ENCODE measurements at regions not wholly inside any gene's neighbourhood (a gene's known extent, or its start where the extent isn't known, plus 50 kb on each side); places are given as distances from the start of the nearest gene placed in this dataset.

DNA sequence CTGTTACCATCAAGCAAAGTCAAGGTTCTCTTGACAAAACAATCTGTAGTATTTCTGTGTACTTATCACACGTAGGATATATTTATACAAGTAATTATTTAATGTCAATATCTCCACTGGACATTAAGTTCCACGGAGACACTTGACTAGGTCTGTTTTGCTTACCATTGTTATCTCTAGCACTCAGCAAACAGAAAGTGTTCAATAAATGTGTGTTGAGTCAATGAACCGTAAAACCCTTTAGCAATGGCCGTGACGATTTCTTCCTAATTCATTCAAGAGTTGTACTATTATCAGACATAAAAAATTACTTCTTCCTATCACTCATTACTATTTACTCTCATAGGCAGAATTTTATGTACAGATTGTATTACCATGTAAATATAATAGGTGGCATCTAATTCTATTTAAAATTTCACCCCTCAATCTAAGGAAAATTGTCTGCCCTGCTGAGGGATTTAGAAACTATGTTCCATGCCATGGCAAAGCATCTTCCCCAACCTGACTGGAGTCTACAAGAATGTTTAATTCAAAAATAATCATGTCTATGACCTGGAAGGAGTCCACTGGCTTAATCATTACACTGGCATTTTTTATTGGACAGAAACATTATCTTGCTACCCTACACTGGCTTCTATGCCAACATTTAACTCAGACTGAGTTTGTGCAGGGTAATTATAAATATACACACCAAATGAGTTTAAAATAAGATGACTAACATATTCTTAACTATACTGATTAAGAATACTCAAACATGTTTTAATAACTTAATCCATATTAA is 301.9 kb downstream of the ZEB2 start:
- no peak for DNase-seq (ENCODE audit: low read depth in 4 of 4, low spot score in 1 of 4)

DNA sequence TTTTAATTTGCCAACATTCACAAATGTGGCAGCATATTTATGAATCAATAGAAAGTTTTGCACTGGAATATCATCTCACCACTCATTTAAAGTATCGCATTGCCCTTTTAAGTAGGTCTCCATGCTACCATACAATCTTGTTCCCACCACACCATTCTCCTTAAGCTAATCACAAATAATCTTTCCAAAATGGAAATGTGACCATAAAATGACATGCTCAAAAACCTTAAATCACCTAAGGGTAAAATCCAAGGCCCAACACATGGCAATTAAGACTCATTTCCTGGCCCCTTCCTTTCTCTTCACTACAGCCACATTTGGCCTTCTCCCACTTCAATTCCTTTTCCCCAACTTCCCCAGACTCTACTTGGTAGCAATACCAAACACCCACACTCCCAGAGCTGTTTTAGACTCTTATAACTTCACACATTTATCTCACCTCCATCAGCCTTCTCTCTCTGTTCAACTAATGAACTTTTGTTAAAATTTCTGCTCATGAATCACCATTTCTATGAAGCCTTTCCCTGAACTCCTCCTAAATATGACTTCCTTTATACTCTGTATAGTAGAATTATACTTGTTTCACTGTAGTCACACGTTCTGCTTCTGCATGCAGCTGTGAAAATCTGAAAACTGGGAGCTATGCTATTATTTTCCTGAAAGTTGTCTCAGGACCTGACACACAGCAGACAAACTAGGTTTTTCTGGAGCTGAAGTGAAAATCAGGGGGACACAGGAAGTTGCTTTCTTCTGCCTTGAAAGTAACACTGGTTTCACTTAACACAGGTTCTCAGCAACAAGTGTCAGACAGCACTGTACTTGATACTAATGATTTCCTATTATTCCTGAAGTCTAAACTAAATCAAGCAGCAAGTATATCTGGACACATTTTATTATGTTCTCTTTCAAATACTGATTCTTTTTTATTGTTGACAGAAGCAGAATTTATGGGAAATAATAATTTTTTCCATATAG is 303.9 kb downstream of the ZEB2 start:
- no peak for DNase-seq (ENCODE audit: low read depth in 4 of 4, low spot score in 1 of 4)

DNA sequence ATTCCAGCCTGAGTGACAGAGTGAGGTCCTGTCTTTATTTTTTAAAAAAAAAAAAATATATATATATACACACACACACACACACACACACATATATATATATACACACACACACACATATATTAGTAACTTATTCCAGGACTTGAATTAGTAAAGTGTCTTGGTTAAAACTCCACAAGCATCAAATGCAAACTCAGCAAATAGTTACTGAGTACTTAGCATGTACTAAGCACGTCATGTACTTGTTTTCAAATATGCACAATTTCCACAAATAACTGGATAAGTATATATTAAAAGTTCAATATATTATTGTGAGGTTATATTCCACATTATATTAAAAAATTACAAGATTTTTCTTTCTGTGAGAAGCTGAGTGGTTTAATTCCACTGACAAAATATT is 304.7 kb downstream of the ZEB2 start:
- no peak for DNase-seq (ENCODE audit: low read depth in 4 of 4, low spot score in 1 of 4)

DNA sequence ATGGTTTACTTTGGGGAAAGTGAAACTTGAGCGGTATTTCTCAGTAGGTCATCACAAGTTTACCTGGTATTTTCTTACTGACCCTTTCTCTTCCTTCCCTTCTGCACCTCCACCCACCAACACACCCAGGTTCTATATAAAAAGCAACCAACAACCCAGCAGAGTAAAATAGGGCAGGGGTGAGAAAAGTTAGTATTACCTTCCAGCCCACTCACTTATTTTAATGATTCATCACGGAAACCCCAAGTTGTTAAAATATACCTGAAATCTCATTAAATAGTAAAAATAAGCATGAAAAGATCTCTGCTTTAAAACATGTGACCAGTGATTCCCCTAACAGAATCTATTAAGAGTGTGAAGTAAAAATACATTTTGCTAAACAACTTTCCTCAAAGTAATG is 306.1 kb downstream of the ZEB2 start:
- DNase-seq (ENCODE audit: low read depth in 4 of 4, low spot score in 1 of 4) = no peak

DNA sequence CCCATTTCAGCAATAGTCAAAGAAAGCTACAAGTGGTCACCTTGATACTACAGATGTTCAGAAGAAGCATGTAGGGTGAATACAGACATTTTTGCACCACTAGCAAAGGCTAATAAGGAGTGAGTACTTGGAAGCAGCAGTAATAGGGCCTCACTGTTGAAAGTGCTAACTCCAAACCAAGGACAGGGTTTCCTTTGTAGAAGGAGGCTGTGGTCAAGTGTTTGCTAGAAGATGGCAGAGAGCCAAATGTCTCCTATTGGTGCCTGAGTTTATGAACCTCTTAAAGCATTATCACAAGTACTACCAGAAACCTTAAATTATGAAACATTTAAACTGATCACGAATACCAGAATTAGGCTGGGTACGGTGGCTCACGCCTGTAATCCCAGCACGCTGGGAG is 308.1 kb downstream of the ZEB2 start:
- no peak for DNase-seq (ENCODE audit: low read depth in 4 of 4, low spot score in 1 of 4)

DNA sequence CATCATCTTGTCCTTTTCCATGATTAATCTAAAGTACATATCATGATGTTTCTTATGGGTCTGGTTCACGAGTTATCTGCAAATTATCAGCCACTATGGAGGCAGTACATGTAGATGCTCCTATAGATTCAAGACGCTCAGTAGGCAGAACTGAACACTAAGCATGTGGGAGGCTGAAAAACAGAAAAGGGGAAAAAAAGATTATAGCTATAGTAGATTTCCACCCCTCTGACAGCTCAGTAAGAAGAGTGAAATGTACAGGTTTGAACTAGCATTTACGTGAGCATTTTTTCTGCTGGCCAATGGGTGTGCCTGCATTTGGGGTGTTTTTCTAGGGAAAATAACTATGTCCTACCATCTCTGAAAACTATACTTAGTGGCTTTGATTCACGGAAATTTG is 308.9 kb downstream of the ZEB2 start:
- no peak for DNase-seq (ENCODE audit: low read depth in 4 of 4, low spot score in 1 of 4)

DNA sequence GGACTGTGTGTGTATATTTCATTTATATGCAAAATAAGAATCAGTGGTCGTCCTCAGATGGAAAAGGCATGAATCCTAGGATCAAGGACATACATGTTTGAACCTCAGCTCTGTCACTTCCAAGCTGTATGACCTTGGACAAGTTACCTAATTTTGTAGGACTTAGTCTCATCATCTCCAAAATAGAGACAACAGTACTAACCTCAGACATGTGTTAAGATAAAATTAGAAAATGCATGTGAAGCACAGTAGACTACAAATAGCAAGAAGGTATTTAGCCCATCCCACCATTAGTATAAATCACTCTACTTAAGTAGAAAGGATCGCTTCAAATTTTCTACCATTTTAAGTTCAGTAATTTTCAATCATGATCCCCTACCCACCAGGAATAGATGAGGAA is 309.8 kb downstream of the ZEB2 start:
- DNase-seq (ENCODE audit: low read depth in 4 of 4, low spot score in 1 of 4) = no peak

DNA sequence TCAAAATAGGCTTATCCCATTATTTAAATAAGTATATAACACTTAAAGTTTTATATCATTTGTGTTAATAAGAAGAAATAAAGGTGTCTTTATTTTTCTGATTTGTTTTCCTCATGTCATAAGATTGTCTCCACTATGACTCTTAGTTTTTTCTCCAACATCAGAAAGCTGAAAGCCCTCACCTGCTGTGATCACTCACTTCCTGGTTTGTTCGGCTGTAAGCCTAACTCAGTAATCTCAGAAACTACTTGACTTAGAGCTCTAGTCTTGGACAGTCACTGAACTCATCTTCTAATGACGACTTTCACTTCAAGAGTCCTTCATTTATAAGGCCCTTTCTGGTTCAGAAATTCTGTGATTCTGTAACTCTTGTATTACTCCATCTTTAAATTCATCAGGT is 311.0 kb downstream of the ZEB2 start:
- no peak for DNase-seq (ENCODE audit: low read depth in 4 of 4, low spot score in 1 of 4)

DNA sequence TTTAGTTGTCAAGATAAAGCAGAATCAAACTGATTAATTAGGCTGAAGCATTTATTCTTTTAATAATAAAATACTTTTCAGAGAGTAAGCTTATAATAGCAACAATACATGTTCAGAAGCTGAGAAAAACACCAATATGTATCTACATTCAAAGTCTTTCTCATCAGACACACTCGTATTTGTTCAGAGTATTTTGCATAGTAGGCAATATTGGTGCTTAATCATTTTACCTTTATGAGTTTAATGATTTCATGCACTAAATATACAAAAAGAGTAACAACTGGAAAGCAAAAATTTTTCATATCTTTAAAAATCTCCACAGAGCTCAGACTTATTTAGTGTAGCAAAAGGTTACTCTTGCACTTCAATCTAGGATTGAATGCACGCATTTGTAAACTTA is 313.9 kb downstream of the ZEB2 start:
- no peak for DNase-seq (ENCODE audit: low read depth in 4 of 4, low spot score in 1 of 4)

DNA sequence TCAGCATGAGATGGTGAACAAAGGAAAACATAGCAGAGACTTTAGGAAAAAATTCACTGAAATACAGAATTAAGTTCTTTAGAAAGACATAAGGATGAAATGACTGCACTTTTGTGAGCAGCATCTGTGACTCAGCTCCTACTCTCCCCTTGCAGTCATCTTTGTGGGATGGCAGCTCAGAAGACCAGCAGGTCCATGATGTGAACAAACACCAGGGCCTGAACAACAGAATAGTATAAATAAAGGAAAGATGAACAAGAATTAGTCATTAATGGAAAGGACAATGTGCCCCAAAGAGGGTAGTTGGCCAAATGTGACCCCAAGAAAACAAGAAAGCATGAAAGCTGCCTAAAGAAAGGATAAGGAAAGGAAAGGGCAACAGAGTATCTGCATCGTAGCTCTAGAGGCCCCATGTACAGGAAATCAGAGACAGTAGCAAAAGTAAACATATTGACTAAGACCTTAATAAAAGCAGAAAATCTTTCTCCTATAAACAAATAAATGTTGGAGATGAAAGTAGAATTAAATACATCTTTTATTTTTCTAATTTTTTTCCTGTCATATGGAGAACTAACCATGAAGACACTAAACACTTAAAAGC is 318.0 kb downstream of the ZEB2 start:
- no peak for DNase-seq (ENCODE audit: low read depth in 4 of 4, low spot score in 1 of 4)

DNA sequence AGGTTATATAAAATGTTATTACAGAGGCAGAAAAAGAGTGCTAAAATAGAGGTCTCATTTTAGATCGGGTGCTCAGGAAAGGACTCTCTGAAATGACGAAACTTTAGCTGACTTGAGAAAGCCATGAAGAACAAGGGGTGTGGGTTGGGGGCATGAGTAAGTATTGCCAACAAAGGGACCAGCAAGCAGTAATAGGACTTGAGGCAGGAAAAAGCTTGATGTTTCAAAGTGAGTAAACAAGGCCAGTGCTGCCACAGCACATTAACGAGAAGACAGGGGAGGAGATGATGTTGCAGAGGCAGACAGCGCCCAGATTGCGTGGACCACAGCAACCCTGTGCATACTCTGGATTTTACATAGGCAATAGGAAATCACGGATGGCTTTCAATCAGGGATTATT is 318.8 kb downstream of the ZEB2 start:
- peak in 1 of 4 experiments; percentile 1 for DNase-seq (ENCODE audit: low read depth in 4 of 4, low spot score in 1 of 4)

DNA sequence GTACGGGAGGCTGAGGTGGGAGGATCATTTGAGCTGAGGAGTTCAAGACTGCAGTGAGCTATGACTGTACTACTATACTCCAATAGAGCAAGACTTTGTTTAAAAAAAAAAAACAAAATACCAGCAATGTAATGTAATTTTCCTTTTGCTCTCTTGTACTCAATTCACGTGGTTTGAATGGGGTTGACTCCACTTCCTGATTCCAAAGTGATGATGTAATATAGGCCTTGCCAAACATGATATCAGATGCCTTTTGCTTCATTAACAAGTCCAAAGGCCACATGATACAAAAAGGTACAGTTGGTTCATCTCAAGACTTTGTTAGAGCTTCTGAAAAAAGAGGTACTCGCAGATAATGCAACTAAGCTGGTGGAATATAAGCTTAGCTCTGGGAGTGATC is 321.8 kb downstream of the ZEB2 start:
- DNase-seq (ENCODE audit: low read depth in 4 of 4, low spot score in 1 of 4) = no peak

DNA sequence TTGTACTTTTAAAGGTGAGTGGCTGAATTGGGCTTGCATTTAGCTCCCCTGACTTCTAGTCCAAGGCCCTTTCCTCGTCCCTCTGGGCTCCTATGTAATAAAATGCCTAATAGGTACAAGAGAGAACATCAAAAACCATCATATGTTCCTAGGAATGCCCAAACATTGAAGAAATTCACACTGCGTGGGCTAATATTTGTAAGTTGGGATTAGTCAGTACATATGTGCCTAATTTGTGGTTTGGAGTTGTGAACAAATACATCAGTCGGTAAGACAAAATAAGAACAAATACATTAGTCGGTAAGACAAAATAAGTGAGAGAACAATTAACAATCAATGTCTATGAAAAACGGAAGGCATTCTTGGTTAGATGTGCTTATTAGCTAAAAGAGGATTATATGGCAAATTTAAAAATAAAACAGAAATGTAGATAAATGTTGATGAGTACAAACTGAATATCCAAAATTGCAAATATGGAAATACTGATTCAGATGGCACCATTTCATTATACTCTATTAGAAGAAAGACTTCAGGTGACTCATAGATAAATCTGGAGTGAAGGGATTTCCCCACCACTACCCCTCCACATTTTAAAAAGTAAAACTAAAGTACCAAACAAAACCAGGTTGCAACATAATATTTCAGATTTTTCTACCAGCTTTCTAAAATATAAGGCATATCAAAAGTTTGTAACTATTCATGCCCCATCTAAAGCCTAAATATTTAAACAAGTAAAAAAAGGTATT is 325.4 kb downstream of the ZEB2 start:
- no peak for DNase-seq (ENCODE audit: low read depth in 4 of 4, low spot score in 1 of 4)

DNA sequence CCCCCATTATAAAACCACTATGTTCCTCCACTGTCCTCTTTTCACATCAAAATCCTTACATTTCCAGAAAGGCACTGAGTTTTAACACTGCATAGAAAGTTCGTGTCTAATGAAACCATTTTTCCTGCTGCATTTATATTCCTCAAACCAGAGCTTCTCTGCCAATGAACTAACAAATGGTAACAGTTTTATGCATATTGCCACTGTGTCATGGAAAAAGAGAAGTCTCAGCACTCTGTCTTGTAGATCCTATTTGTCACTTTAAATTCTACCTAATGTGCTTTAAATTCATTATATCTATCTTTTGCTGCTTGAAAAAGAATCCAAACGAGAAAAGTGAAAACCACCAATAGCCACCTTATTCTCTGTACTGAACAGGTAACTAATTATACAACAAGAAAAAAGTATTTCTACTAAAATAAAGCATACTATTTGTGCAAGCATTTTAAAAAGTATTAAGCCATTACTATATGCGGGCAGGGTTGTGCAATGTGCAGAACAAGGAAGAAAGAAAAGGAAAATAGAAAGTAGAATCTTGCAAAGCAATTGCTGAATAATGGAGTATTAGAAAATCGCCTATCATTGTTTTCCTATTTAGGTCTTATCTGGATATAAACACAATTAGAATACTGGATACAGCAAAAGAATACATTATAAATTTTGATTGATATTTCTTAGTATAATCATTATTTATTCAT is 328.9 kb downstream of the ZEB2 start:
- DNase-seq (ENCODE audit: low read depth in 4 of 4, low spot score in 1 of 4) = no peak

DNA sequence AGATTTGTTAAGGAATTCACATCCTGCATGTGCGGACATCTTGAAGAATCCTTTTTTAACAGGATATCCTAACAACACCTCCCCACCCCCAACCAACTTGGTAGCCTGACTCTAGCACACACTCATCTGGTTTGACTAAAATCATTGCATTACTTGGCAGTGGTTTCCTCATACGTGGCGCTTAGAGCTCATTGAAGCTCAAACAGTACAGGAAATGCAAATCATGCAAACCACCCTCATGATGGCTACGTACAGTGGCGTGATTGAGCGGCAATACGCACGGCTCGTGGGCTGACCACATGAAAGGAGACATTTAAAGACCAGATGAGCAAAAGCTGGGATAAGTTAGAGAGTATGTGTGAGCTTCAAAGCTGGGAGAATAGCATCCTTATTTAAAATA is 336.2 kb downstream of the ZEB2 start:
- DNase-seq (ENCODE audit: low read depth in 4 of 4, low spot score in 1 of 4) = peak; percentile 30 to 56 (median 40)

DNA sequence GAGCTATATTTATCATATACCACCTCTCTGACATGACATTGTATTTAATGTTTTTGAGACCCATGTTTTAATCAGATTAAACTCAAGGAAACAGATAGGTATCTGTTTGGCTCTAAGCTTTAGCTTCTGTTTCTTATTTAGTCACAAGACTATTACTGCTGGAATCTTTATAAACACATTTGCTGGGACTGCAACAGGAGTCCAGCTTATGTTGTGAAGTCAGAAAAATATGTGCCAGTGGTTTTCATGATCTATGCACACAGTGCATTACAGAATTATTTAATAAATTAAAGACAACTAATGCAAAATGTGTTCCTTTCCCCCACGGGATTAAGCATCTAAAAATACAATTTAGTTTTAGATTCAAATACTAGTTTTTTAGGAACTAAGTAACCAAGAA is 338.9 kb downstream of the ZEB2 start:
- DNase-seq (ENCODE audit: low read depth in 4 of 4, low spot score in 1 of 4) = no peak

DNA sequence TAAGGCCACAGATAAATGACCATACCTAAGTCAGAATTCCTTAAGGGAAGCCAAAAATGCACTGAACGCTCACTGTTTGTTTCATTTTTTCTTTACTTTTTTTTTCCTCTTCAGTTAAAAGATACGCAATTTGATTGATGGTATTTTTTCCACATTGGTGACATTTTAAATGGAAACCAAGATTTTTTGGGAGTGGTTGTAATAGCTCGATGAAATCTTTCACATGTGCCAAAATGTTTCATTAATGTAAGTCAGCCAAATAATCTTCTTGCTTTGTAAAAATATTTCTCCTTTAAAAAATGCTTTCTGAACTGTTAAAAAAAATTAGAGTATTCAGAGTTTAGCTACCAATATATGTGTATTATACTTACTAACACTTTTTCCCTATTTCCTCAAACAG is 339.8 kb downstream of the ZEB2 start:
- DNase-seq (ENCODE audit: low read depth in 4 of 4, low spot score in 1 of 4) = no peak

DNA sequence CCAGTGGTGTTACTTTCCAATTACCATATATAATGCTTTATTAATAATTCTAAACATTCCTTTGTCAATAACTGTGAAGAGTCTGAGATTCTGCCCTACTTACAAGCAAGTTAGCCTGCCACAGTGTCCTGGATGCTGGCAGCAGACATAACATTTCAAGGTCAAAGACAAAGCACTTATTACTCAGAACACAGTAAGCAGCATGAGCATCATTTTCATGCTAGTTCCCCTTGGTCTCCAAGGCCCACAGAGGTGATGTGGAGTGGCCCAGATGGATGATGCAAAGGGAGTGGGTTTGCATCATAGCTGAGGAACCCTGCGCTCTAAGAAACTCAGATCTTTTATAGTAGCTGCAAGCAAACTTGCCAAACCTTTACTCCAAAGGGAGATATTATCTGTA is 349.7 kb downstream of the ZEB2 start:
- no peak for DNase-seq (ENCODE audit: low read depth in 4 of 4, low spot score in 1 of 4)

DNA sequence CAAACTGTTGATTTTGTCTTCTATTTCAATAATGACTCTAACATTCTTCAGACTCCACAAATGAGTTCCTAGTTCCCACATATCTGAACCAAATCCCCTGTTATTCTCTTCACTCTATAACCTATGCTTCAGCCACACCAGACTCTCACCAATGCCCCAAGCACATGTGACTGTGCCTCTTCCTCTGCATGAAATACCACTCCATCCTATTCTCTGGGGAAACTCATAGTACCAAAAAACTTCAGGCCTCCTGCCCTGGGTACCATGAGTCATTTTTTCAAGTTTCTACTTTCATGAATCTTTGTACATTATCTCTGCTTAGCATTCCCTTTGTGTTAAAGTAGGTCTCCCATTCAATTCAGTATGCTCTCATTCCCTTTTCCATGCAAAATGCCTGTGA is 353.2 kb downstream of the ZEB2 start:
- no peak for DNase-seq (ENCODE audit: low read depth in 4 of 4, low spot score in 1 of 4)

DNA sequence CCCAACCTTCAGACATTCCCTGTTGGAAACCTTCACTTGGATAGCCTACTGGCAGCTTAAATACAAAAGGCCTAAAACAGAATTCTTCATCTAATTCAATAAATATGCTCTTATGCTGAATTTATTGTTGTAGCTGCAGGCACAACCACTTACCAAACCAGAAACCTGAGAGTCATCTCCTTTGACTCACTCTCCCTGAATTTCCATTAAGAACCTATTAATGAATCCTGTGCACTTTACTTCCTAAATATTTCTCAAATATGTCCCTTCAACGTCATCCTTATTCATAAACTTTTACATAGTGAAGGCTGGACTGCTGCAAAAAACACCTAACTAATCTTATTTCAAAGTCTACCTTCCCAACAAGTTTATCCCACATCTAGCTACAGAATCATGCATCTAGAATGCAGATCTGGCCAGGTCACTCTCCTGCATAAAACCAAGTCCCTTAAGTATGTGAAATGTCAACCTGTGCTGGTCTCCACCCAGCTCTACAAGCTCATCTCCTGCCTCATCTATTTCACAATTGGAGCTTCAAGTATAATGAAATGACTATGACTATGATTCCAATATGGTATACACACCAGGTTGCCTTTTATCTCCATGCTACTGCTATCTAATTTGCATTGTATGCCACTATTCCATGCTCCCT is 354.2 kb downstream of the ZEB2 start:
- DNase-seq (ENCODE audit: low read depth in 4 of 4, low spot score in 1 of 4) = no peak
